GM10847 (cell line): ENCODE measurements at regions not wholly inside any gene's neighbourhood (a gene's known extent, or its start where the extent isn't known, plus 50 kb on each side); places are given as distances from the start of the nearest gene placed in this dataset.

ENCODE experiments used
- POLR2A ChIP-seq: IDR thresholded peaks from 2 replicates; pipeline ENCODE4 v1.6.1; 2011; ENCODE audit not compliant: insufficient read length; ENCODE audit errors: extremely low read depth

DNA sequence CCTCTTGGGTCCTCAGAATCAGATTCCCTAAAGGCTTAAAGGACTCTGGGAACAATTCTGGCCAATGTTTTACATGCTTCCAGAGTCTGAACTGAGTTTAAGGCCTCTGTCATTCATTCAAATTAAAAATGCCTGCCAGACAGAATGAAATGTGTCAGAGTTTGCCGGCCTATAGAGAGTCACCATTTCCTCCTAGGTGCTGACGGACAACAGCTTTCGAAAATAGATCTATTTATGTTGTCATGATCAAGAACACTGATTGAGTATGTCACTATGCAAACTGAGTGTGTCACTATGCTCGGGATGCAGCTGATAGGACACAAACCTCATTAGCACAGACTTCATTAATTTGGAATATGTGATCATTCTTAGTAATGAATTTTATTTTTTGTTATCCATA is 151.4 kb upstream of the TMCC3 start:
- no peak for TF ChIP-seq POLR2A

DNA sequence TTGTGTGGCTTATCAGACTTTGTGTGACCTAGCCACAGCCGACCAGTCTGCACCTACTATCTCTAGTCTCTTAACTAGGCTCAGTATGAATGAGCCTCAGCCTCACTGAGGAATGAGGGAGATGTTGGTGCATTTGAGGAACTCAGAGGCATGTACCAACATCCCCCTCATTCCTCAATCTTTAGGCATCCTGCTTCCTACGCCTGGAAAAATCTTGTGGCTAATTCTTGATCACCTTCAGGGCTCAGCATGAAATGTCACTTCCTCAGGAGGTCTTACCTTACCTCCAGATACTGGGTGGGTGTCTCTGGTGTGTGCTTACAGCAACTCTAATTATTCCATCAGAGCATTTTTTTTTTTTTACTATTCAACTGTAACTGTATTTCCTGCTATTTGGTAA is 148.8 kb upstream of the TMCC3 start:
- no peak for TF ChIP-seq POLR2A

DNA sequence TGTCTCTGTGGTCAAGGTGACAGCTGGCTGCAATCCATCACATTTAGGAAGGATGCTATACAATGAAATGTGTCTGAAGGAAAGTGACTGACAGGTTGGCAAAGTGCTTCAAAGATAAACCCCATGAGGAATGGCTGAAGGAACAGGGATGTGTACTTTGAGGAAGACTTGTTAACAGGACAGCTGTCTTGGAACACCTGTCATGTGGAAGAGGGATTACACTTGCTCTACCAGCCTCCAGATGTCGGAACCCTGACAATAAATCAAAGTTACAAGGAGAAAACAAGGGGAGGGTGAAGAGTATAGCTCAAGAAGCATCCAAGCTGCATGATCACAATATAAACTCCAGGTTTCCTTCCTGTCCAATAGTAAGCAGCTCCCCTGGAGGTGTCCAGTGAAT is 147.8 kb upstream of the TMCC3 start:
- TF ChIP-seq POLR2A: no peak

DNA sequence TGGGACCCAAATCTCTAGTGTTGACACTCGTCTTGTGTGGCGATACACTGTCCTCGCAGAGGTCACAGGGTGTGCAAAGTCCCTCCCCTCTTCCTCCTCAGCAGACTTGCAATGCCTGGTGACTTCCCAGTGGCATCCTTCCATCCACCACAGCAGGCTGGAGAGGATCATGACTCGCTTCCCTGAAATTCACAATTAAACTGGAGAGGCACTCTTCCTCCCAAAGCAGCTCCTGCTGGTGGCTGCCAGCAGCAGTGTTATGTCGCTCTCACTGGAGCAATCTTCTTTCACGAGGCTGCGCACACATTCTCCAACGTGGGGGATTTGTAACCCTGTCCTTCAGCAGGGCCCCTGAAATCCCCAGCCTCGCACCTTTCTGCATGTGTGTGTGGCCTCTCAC is 145.2 kb upstream of the TMCC3 start:
- no peak for TF ChIP-seq POLR2A

DNA sequence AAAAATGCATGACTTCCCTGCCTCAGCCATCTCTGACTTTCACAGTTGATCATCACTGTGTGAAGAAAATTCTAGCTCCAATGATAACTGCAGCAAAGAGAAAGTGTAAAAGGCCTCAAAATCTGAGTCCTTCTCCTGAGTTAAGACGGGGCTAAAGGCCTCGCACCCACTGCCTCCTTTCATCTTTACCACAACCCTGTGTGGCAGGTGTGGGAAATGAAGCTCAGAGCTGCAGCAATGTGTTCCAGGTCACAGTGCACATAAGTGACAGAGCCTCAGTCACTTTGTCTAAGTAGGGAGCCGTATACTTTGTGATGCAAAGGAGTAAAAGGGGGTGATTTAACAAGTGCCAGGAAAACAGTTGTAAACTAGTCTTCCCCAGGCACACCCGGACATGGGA is 144.7 kb upstream of the TMCC3 start:
- TF ChIP-seq POLR2A: no peak

DNA sequence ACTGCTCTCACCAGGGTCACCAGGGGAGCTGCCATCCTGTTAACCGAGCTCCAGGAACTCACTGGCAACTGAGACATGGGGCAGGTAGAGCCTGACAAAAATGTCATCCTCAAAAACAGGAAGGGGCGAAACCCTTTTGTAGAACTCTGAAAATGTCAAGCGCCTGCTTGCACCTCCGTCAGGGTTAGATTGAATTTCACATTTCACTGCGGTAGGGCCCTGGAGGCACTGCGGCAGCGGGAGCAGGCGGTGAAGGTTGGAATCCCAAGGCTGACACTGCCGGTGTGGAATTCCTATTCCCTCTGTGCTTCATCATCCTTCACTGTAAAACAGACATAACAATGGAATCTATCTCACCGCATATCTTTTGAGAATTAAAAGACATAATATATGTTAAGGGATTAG is 142.8 kb upstream of the TMCC3 start:
- no peak for TF ChIP-seq POLR2A

DNA sequence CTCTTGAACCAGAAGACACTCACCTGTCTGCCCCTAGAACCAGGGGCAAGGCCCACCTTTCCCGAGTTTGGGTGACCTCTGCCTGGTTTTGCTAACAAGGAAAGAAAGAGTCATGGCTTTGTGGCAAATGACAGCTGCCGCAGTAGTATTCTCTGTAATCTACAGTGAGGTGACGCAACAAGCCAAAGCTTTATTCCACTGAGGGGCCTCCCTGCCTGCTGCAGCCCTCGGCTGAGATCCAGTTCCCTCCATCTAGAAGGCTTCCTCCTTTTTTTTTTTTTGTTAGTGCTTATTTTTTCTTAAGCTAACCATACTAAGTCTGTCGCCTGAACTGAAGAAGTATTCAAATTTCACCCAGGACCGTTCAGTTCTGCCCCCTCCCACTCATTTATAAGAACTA is 142.3 kb upstream of the TMCC3 start:
- no peak for TF ChIP-seq POLR2A

DNA sequence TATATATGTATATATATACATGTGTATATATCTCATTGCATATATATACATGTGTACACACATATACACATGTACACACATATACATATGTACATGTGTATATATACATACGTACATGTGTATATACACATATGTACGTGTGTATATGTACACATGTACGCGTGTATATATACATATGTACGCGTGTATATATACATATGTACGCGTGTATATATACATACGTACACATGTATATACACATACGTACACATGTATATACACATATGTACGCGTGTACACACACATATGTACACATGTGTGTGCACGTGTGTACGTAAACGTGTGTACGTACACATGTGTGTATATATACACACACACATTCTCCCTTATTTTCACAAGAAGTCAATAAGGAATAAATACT is 141.6 kb upstream of the TMCC3 start:
- no peak for TF ChIP-seq POLR2A

DNA sequence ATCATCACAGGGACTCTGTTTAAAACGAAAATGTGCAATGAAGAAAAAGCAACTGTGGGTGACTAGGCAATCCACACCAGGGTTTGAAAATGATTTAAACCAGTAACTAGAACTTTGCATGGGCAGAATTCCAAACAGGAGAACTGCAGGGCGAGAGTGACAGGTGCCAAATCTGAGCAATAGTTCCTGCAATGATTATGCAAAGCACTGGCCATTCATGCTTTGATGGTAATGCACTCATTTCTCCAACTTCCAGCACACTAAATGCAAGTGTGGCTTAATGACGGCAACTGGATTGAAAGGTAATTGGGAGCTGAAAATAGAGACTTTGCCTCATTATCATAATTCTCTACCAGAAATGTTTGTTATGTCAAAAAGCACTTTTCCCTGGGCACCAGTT is 140.5 kb upstream of the TMCC3 start:
- no peak for TF ChIP-seq POLR2A

DNA sequence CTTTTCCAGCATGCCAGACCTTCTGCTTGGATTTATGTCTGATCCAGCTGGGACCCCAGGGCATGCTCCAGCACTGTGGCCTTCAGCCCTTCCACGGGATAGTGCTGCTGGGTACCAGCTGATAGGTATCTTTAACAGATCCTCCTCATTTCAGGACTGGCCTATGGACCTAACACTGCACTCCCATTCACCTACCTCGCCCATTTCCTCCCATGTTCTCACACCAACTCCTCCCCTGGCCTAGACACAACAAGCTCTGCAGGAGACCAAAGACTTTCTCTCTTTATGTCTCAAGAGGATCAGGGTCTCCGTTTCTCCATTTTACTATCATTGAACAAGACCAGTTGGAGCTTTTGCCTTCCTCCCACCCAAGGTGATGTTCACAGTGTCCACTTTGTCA is 140.0 kb upstream of the TMCC3 start:
- no peak for TF ChIP-seq POLR2A

DNA sequence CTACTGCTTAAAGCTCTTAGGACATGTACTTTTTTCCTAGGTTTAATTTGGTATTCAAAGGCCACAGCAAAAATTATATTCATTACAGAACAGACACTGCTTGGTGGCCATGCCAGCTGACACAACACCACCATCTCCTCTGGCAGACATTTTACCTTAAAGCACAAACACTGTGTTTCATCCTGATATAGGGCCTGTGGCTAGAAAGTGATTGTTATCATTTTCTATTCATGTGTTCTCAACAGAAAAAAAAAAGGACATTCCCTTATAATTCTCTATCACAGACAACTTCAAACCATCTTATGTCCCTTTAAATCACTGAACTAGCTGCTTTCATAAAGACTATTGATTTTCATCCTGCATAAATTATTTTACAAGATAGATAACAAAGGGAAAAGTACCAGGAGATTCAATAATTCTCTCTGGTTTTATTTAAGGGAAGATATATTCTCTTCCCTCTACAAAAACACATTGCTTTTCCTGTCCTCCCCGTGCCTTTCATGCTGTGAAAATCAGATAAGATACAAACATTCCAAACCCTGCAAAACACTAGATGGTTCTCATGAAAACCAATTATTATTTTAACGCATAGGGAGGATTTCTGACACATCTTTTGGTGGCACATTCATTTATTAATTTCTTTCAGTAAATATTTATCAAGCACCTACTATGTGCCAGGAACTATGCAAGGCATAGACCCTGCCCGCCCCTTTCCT is 139.3 kb upstream of the TMCC3 start:
- TF ChIP-seq POLR2A: no peak

DNA sequence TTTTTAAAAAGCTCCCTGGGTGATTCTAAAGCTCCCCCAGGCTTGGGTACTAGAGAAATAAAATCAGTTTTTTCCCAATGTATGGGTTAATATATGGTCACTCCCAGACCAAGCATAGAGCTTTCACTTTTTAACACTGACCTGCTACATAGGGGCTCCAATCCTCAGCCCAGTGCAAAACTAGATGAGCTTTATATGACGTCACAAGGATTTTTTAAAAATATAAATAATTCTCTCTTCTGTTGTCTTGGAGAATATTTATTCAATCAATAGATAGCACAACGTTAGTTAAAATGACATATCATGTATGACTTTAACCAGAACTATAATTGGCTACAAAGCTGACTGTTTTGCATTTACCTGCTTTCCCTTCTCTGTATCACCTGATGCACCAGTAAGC is 137.9 kb upstream of the TMCC3 start:
- TF ChIP-seq POLR2A: no peak

DNA sequence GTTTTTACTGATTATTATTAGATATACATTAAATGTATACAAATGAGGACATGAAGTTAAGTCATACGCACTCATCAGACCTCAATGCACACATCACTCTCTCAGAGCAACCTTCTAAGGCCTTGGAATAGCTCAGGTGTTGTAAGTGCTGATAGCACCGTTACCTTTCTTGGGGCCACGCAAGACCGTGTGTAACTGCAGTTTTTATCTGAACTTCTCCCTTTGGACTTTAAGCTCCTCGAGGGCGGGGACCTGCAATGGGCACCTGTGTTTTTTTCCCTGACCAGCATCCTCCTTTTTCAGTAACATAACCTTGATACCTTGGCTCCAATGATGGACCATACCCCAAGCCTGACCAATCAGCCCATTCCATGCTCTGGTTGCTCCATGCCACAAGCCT is 136.5 kb upstream of the TMCC3 start:
- TF ChIP-seq POLR2A: no peak

DNA sequence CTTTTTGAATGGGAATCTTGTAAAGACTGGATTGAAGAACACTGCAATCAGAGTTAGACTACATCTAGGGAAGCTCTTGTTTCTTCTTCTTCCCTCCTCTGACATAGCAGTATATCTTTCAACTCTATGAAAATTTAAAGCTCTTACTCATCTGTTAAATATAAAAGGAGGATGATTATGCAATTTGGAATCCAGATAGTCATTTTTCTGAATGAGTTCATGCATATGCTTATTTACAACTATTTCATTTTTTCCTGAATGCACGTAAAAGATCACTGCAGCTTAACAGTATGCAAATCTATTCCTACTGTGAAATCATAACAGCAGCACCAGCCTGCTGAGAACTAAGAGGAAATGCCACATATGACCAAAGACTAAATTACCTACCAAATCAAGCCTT is 133.5 kb upstream of the TMCC3 start:
- TF ChIP-seq POLR2A: no peak

DNA sequence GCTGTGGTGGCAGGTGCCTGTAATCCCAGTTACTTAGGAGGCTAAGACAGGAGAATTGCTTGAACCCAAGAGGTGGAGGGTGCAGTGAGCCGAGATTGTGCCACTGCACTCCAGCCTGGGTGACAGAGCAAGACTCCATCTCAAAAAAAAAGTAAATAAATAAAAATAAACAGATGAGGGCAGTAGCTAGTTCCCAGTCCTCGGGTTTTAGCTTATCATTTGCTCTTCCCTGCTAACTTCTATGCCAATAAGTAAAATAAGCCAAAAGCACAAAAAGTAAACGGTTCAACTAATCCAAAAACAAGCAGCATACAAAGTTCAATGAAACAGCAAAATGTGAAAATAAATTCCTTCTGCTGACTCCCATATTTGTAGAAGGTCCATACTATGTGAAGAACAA is 133.0 kb upstream of the TMCC3 start:
- TF ChIP-seq POLR2A: no peak

DNA sequence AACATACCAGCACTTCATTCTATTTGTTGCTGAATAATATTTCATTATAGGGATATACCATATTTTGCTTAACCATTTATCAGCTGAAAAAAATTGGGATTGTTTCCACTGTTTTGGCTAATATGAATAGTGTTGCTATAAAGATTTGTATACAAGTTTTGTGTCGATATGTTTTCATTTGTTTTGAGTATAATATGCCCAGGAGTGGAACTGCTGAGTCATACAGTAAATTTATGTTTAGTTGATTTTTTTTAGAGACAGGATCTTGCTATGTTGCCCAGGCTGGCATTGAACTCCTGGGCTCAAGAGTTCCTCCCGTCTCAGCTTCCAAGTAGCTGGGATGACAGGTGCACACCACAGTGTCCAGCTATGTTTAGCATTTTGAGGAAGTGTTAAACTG is 131.5 kb upstream of the TMCC3 start:
- no peak for TF ChIP-seq POLR2A

DNA sequence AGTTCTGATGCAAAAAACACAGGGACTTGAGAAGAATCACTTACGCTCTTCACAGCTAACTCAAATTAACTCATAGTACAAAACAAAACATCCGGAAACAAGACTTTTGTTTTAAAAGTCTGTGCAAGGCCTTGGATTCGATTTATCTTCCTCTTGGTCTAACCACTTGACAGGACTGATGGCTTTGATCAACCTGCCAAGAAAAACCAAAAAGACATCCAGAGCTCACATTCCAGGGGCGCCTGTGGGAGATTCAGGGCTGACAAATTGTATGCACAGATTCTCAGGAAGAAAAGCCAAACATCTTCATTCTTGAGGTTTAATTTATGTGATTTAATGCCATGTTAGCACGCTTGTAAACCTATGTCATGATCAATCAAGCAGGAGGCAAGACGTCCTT is 129.1 kb upstream of the TMCC3 start:
- TF ChIP-seq POLR2A: no peak

DNA sequence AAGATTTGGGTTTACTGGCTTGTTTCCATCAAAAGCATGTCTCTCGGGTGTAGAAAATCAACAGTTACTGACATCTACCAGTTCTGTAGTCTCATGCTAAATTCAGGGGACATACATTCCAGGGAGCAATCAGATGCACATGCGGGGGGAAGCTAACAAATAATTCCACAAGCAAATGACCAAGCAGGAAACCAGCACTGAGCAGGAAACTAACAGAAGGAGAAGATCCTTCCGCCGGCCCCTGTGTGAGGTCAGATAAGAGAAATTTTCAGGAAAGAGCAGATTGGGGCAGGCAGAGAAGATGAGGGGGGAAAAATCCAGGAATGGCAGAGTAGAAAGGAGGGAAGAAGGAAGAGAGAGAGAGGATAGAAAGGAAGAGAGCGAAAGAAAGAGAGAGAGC is 127.6 kb upstream of the TMCC3 start:
- TF ChIP-seq POLR2A: no peak
